Smooth muscle cell (in vitro differentiated cells): ENCODE measurements at regions not wholly inside any gene's neighbourhood (a gene's known extent, or its start where the extent isn't known, plus 50 kb on each side); places are given as distances from the start of the nearest gene placed in this dataset.

ENCODE experiments used
- DNase-seq: peaks from one replicate; lab custom pipeline; 2025; ENCODE audit not compliant: unreplicated experiment; lab: John Stamatoyannopoulos, UW
- H2AFZ ChIP-seq: fragments of 200-600 bp; sonication (generic); 2 replicates; pipeline ENCODE4 v1.6.0; 2016; ENCODE audit warnings: antibody characterized with exemption, low read depth, mild to moderate bottlenecking
- H3F3A ChIP-seq: fragments of 200-600 bp; sonication (generic); 2 replicates; pipeline ENCODE4 v1.6.0; 2017; ENCODE audit warnings: antibody characterized with exemption, low read depth
- H3K27ac ChIP-seq: fragments of 200-600 bp; sonication (generic); 2 replicates; pipeline ENCODE4 v1.5.1; 2016; ENCODE audit warnings: low read depth, mild to moderate bottlenecking
- H3K27me3 ChIP-seq: fragments of 200-600 bp; sonication (generic); 2 replicates; pipeline ENCODE4 v1.6.1; 2016; ENCODE audit warnings: low read depth, mild to moderate bottlenecking
- H3K36me3 ChIP-seq: fragments of 200-600 bp; sonication (generic); 2 replicates; pipeline ENCODE4 v1.5.1; 2016; ENCODE audit warnings: low read depth
- H3K4me1 ChIP-seq: fragments of 200-600 bp; sonication (generic); 2 replicates; pipeline ENCODE4 v1.5.1; 2016; ENCODE audit warnings: low read depth
- H3K4me2 ChIP-seq: fragments of 200-600 bp; sonication (generic); 2 replicates; pipeline ENCODE4 v1.6.0; 2016; ENCODE audit warnings: mild to moderate bottlenecking
- H3K4me3 ChIP-seq: fragments of 200-600 bp; sonication (generic); 2 replicates; pipeline ENCODE4 v1.5.1; 2016; ENCODE audit warnings: mild to moderate bottlenecking
- H3K79me2 ChIP-seq: fragments of 200-600 bp; sonication (generic); 2 replicates; pipeline ENCODE4 v1.6.0; 2016; ENCODE audit warnings: low read depth, mild to moderate bottlenecking
- H3K9ac ChIP-seq: fragments of 200-600 bp; sonication (generic); 2 replicates; pipeline ENCODE4 v1.6.0; 2016; ENCODE audit warnings: low read depth
- H3K9me3 ChIP-seq: fragments of 200-600 bp; sonication (generic); replicated peaks from 2 replicates; pipeline ENCODE4 v1.5.1; 2016; ENCODE audit warnings: low read depth
- H4K20me1 ChIP-seq: fragments of 200-600 bp; sonication (generic); 2 replicates; pipeline ENCODE4 v1.6.0; 2016; ENCODE audit warnings: low read depth
- CTCF ChIP-seq: fragments of 200-600 bp; sonication (generic); IDR thresholded peaks from 2 replicates; pipeline ENCODE4 v1.5.1; 2017; ENCODE audit warnings: borderline replicate concordance, mild to moderate bottlenecking, antibody characterized with exemption; ENCODE audit not compliant: insufficient read depth, poor library complexity, severe bottlenecking
- WGBS: methylation state at CpG from one replicate; pipeline ENCODE4 v1.1.7; 2016; ENCODE audit warnings: low lambda C conversion rate; 5-methylcytosine and 5-hydroxymethylcytosine counted together

- Histone ChIP-seq H3K4me2 (no peak overlapping the region), H3K36me3 (no peaks in the 10 kb centered on the region), H3K4me1 (peaks cover 1% of the 10 kb centered on the region), H4K20me1 (no peaks in the 10 kb centered on the region), H3K27ac (no peak overlapping the region), H3K9ac (no peak overlapping the region), H3K9me3 (no peaks in the 10 kb centered on the region), H2AFZ (no peak overlapping the region), H3K4me3 (no peak overlapping the region), H3K27me3 (no peaks in the 10 kb centered on the region), H3F3A (peaks cover 9% of the 10 kb centered on the region), H3K79me2 (no peaks in the 10 kb centered on the region)
- 100% methylated on average over 1 of the region's 1 CpG for WGBS
- no peak for DNase-seq
- TF ChIP-seq CTCF, result no peak
Measured at GRCh38 chrX:15983034-15983433, 128.4 kb upstream of the AP1S2 start.

GRCh38 chrX:15977644-15978043, 123.0 kb upstream of the AP1S2 start:
- WGBS, result 21% methylated on average over 3 of the region's 3 CpGs
- Histone ChIP-seq H2AFZ (peak overlapping the region; percentile 76), H3K4me2 (peak overlapping the region; percentile 55), H3K27me3 (no peaks in the 10 kb centered on the region), H3F3A (no peaks in the 10 kb centered on the region), H3K9ac (no peak overlapping the region), H4K20me1 (no peaks in the 10 kb centered on the region), H3K4me3 (no peak overlapping the region), H3K27ac (peak overlapping the region; percentile 25), H3K9me3 (no peaks in the 10 kb centered on the region), H3K36me3 (no peaks in the 10 kb centered on the region), H3K4me1 (peaks cover 3% of the 10 kb centered on the region), H3K79me2 (no peaks in the 10 kb centered on the region)
- no peak for DNase-seq
- TF ChIP-seq CTCF, result no peak

DNA sequence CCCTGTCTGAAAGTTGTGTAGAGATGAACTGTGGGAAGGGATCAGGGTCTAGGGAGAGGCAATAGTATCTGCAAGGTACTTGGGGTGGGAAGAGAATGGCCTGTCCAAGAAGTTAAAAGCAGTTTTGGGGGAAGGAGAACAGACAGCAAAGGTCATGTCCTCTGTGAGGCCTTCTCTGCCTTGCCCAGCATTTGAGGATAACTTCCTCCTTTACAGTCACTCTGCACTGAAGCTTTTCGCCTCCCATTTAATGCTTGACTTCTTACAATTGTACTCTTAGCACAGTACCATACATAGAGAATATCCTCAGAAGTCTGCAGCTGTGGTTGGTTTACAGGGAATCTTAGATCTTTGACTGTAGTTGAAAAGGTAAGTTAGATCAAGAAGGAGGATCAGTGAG, 121.8 kb upstream of the AP1S2 start:
- peak overlapping the region; percentile 59 for H2AFZ ChIP-seq
- H3K36me3 ChIP-seq, result no peaks in the 10 kb centered on the region
- H3K79me2 ChIP-seq, result no peaks in the 10 kb centered on the region
- H3K9ac ChIP-seq, result no peak overlapping the region
- TF ChIP-seq CTCF, result no peak
- no peaks in the 10 kb centered on the region for H4K20me1 ChIP-seq
- H3K27ac ChIP-seq, result no peak overlapping the region
- H3K9me3 ChIP-seq, result no peaks in the 10 kb centered on the region
- no peak overlapping the region for H3K4me3 ChIP-seq
- H3K4me1 ChIP-seq, result peaks cover 3% of the 10 kb centered on the region
- H3K27me3 ChIP-seq, result no peaks in the 10 kb centered on the region
- WGBS, result 89% methylated on average over 1 of the region's 1 CpG
- H3K4me2 ChIP-seq, result no peak overlapping the region
- DNase-seq, result no peak
- no peaks in the 10 kb centered on the region for H3F3A ChIP-seq

DNA sequence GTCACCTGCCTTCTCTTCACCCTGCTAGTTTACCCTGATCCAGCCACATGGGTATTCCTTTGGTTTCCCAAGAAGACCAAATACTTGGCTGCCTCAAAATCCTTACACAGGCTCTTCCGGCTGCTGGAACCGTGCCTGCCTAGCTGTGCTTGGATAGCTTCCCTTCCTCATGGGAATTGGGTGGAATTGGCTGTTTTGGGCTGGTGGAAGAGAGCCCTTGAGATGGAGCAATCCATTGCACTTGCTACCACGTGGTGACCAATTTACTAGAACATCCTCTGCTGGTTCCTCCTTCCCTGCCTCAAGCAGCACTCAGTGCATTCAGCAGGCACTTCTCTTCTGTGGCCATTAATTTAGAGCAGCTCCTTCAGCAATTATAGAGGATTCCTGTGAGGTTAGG, 119.3 kb upstream of the AP1S2 start:
- H3K36me3 ChIP-seq, result no peaks in the 10 kb centered on the region
- no peak overlapping the region for H3K4me3 ChIP-seq
- H3K27me3 ChIP-seq, result no peaks in the 10 kb centered on the region
- no peaks in the 10 kb centered on the region for H3K9me3 ChIP-seq
- H3F3A ChIP-seq, result no peaks in the 10 kb centered on the region
- no peak for TF ChIP-seq CTCF
- H3K4me1 ChIP-seq, result peaks cover 3% of the 10 kb centered on the region
- no peak overlapping the region for H3K9ac ChIP-seq
- H3K4me2 ChIP-seq, result no peak overlapping the region
- no peak for DNase-seq
- no peaks in the 10 kb centered on the region for H4K20me1 ChIP-seq
- no peak overlapping the region for H3K27ac ChIP-seq
- no peaks in the 10 kb centered on the region for H3K79me2 ChIP-seq
- WGBS, result 92% methylated on average over 3 of the region's 3 CpGs
- no peak overlapping the region for H2AFZ ChIP-seq
